ENCODE measurements at regions not wholly inside any gene's neighbourhood (a gene's known extent, or its start where the extent isn't known, plus 50 kb on each side); places are given as distances from the start of the nearest gene placed in this dataset.

- TF ChIP-seq EP300 (IDR thresholded peaks at IDR 0.05): no peak
- no peak for TF ChIP-seq POLR2A (IDR thresholded peaks at IDR 0.05)
- TF ChIP-seq CTCF (IDR thresholded peaks at IDR 0.05): no peak
- TF ChIP-seq POLR2AphosphoS5 (IDR thresholded peaks at IDR 0.05): no peak
These were observed 72.9 kb downstream of the ZNF281 start for GRCh38 chr1:200336901-200337391.

Data from upper lobe of left lung (tissue), 4 donors.